Natural killer cell (primary cell): ENCODE measurements at regions not wholly inside any gene's neighbourhood (a gene's known extent, or its start where the extent isn't known, plus 50 kb on each side); places are given as distances from the start of the nearest gene placed in this dataset.

Source experiments
- ATAC-seq, 3 donors: fragments of 150-1000 bp in 2 of 3; fragments of 200-7000 bp in 1 of 3; cut with Tn5 transposase; 1 replicate in 1 of 3; 2 replicates in 2 of 3; pipeline ENCODE4 v1.10.0; 2021; ENCODE audit warnings: mild to moderate bottlenecking in 2 of 3, moderate library complexity in 2 of 3
- DNase-seq, 2 donors: peaks; one replicate each; pipeline versions ENCODE4 v3.0.0 to v3.0.0-alpha.2; 2013 to 2021; ENCODE audit warnings: mixed read lengths in 1 of 2
- H3K27ac ChIP-seq: one replicate; pipeline ENCODE4 v1.5.1; 2013; ENCODE audit warnings: mild to moderate bottlenecking, low read length
- H3K27me3 ChIP-seq: one replicate; pipeline ENCODE4 v1.6.1; 2013; ENCODE audit warnings: low read length; ENCODE audit not compliant: control insufficient read depth, insufficient read depth
- H3K36me3 ChIP-seq: one replicate; pipeline ENCODE4 v1.6.1; 2013; ENCODE audit warnings: low read length; ENCODE audit not compliant: control insufficient read depth, insufficient read depth
- H3K4me1 ChIP-seq: one replicate; pipeline ENCODE4 v1.6.1; 2013; ENCODE audit warnings: low read length; ENCODE audit not compliant: control insufficient read depth, insufficient read depth
- H3K4me3 ChIP-seq: one replicate; pipeline ENCODE4 v1.5.1; 2013; ENCODE audit warnings: low read length
- H3K9me3 ChIP-seq: one replicate; pipeline ENCODE4 v1.6.1; 2013; ENCODE audit warnings: low read length; ENCODE audit not compliant: control insufficient read depth, insufficient read depth
- H3K27ac Mint-ChIP-seq, 2 donors: one replicate each; pipeline ENCODE4 v1.8.0; 2022; ENCODE audit warnings: mild to moderate bottlenecking in 2 of 2, mixed read lengths in 2 of 2, moderate library complexity in 1 of 2
- H3K27me3 Mint-ChIP-seq, 2 donors: one replicate each; pipeline ENCODE4 v1.8.0; 2022; ENCODE audit warnings: low read depth in 2 of 2, mixed read lengths in 2 of 2
- H3K36me3 Mint-ChIP-seq: one replicate; pipeline ENCODE4 v1.8.0; 2022; ENCODE audit warnings: mixed read lengths
- H3K4me1 Mint-ChIP-seq, 2 donors: one replicate each; pipeline ENCODE4 v1.8.0; 2022; ENCODE audit warnings: mixed read lengths in 2 of 2
- H3K4me3 Mint-ChIP-seq: one replicate; pipeline ENCODE4 v1.8.0; 2022; ENCODE audit warnings: mild to moderate bottlenecking, moderate library complexity, mixed read lengths
- H3K9me3 Mint-ChIP-seq, 2 donors: one replicate each; pipeline ENCODE4 v1.8.0; 2022; ENCODE audit warnings: mixed read lengths in 2 of 2
- WGBS: methylation state at CpG from one replicate; pipeline ENCODE4 v1.1.7; 2013; ENCODE audit warnings: missing lambda C conversion rate; ENCODE audit not compliant: insufficient coverage; 5-methylcytosine and 5-hydroxymethylcytosine counted together
- intact Hi-C: fragments of 100-400 bp; cut with micrococcal nuclease; formaldehyde crosslinking; loops from one replicate; pipeline ENCODE4 v1.14.2; 2022
- TF ChIP-seq, protein P1 (sequence below): fragments of 200-600 bp; IDR thresholded peaks from one replicate; pipeline ENCODE4 v1.8.0; 2022; ENCODE audit warnings: antibody characterized with exemption

DNA sequence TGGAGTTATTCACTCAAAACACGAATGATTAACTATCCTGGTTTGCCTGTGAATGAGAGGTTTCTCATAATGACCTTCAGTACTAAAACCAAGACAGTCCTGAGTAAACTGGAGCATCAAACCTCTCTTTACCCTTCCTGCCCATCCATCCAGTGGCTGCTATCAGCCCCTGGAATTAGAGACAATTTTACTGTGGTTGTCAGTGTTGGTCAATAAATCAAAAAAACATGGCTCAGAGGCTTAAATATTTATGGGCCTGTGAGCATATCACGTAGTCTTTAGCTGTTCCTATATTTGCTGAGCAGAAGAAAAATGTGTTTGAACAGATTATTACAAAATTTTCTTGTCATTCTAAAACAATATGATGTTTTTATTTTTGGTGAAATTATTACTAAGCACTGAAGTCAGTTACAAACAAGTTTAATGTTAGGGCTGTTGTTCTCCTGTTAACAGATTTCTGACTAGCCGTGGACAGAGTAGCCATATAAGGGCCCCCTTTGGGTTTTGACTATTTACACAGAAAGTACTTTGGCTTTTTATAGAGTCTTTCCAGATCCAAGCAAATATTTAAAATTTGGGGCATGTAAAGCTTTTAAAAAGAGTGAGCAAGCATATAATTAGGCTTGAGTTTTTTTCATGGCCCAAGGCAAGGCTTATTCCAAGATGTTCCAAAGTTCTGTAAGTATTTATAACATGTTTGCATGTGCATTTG lies 580.9 kb downstream of the DIPK2A start:
- Histone ChIP-seq H3K27ac (no peak overlapping the region), H3K27me3 (no peaks in the 10 kb centered on the region), H3K36me3 (no peaks in the 10 kb centered on the region), H3K9me3 (no peaks in the 10 kb centered on the region), H3K4me3 (no peak overlapping the region), H3K4me1 (no peaks in the 10 kb centered on the region)
- Mint-ChIP-seq H3K27ac (no peak overlapping the region), H3K36me3 (no peaks in the 10 kb centered on the region), H3K4me1 (no peaks in the 10 kb centered on the region), H3K9me3 (peaks cover 5 to 6% of the 10 kb centered on the region in 2 donors), H3K4me3 (no peak overlapping the region), H3K27me3 (no peaks in the 10 kb centered on the region)
- intact Hi-C loops: no loop called here
- TF ChIP-seq, protein P1, sequence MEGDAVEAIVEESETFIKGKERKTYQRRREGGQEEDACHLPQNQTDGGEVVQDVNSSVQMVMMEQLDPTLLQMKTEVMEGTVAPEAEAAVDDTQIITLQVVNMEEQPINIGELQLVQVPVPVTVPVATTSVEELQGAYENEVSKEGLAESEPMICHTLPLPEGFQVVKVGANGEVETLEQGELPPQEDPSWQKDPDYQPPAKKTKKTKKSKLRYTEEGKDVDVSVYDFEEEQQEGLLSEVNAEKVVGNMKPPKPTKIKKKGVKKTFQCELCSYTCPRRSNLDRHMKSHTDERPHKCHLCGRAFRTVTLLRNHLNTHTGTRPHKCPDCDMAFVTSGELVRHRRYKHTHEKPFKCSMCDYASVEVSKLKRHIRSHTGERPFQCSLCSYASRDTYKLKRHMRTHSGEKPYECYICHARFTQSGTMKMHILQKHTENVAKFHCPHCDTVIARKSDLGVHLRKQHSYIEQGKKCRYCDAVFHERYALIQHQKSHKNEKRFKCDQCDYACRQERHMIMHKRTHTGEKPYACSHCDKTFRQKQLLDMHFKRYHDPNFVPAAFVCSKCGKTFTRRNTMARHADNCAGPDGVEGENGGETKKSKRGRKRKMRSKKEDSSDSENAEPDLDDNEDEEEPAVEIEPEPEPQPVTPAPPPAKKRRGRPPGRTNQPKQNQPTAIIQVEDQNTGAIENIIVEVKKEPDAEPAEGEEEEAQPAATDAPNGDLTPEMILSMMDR: no peak
- WGBS: 95% methylated on average over 2 of the region's 3 CpGs
- ATAC-seq (no peak), DNase-seq (no peak)

DNA sequence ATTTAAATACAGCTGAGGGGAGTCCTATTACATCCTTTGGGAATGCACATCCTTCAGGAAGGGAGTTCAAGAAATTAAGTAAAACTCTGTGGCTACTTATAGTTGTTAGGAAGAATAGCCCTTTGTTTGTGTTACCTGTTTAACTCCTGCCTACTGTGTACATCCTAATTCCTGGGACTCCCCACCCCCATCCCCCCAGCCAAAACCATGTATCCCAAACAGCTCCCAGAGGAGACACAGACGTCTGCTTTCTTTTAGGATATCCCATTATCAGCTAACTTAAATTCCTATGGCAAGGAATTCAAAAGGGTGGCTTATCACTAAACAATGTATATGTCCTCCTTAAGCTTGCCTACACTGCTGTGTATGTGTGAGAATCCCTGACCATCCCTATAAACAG lies 581.7 kb downstream of the DIPK2A start:
- Mint-ChIP-seq H3K4me1 (no peaks in the 10 kb centered on the region), H3K27ac (no peak overlapping the region), H3K4me3 (no peak overlapping the region), H3K36me3 (no peaks in the 10 kb centered on the region), H3K27me3 (no peaks in the 10 kb centered on the region), H3K9me3 (peaks cover 5 to 6% of the 10 kb centered on the region in 2 donors)
- DNase-seq (no peak), ATAC-seq (no peak)
- H3K27me3 ChIP-seq: no peaks in the 10 kb centered on the region
- WGBS: no CpG with 5 or more reads among the region's 1 CpG
- no peaks in the 10 kb centered on the region for H3K9me3 ChIP-seq
- no peak overlapping the region for H3K4me3 ChIP-seq
- intact Hi-C loops: no loop called here
- no peaks in the 10 kb centered on the region for H3K36me3 ChIP-seq
- H3K27ac ChIP-seq: no peak overlapping the region
- TF ChIP-seq, protein P1: no peak
- no peaks in the 10 kb centered on the region for H3K4me1 ChIP-seq

DNA sequence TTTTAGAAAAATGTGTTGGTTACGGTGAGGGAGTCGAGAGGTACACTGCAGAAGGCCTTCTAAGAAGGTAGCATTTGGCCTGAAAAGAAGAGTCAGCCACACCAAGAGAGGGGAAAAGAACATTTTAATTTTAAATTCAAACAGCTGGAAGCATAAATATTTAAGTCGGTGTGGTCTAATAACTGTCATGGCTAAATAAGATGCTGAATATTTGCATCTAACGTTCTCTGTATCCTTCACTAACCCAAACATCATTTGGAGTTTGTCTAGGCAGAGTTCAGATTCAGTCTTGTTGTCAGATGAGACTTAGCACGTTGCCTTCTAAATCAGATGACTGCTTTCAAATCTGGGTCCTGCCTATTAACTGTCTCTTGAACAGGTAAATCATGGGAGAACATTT lies 583.3 kb downstream of the DIPK2A start:
- Histone ChIP-seq H3K4me3 (no peak overlapping the region), H3K4me1 (no peaks in the 10 kb centered on the region), H3K27me3 (no peaks in the 10 kb centered on the region), H3K27ac (no peak overlapping the region), H3K9me3 (no peaks in the 10 kb centered on the region), H3K36me3 (no peaks in the 10 kb centered on the region)
- H3K27ac Mint-ChIP-seq: no peak overlapping the region
- no peaks in the 10 kb centered on the region for H3K27me3 Mint-ChIP-seq
- ATAC-seq: no peak
- DNase-seq: no peak
- WGBS: 69% methylated on average over 4 of the region's 5 CpGs
- TF ChIP-seq, protein P1: no peak
- intact Hi-C loops: no loop called here
- peaks cover 5 to 6% of the 10 kb centered on the region in 2 donors for H3K9me3 Mint-ChIP-seq
- no peaks in the 10 kb centered on the region for H3K36me3 Mint-ChIP-seq
- H3K4me3 Mint-ChIP-seq: no peak overlapping the region
- H3K4me1 Mint-ChIP-seq: no peaks in the 10 kb centered on the region

DNA sequence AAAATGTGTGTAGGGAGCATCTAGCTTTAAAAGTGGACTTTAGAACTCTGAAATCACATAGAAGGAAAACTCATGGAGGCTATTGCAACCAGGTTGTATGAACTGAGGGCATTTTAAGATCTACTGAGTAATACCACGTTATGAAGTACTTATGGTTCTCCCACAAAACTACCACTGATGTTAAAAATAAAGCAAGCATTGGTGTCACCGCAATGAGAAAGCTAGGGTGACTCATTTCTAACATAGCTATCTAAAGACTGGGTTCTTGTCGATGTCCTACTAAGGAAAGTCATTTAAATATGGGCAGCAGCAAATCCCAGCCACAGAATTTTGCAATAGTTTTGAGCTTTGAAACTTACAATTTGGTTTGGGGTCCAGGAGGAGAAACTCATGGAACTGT lies 584.8 kb downstream of the DIPK2A start:
- H3K4me3 ChIP-seq: no peak overlapping the region
- DNase-seq (no peak), ATAC-seq (no peak)
- no peaks in the 10 kb centered on the region for H3K27me3 ChIP-seq
- 83% methylated on average over 3 of the region's 3 CpGs for WGBS
- H3K9me3 ChIP-seq: no peaks in the 10 kb centered on the region
- TF ChIP-seq, protein P1: no peak
- no peaks in the 10 kb centered on the region for H3K36me3 ChIP-seq
- no peak overlapping the region for H3K27ac Mint-ChIP-seq
- intact Hi-C loops: no loop called here
- H3K27me3 Mint-ChIP-seq: no peaks in the 10 kb centered on the region
- H3K4me1 ChIP-seq: no peaks in the 10 kb centered on the region
- H3K4me3 Mint-ChIP-seq: no peak overlapping the region
- H3K4me1 Mint-ChIP-seq: no peaks in the 10 kb centered on the region
- H3K27ac ChIP-seq: no peak overlapping the region
- H3K9me3 Mint-ChIP-seq: peaks cover 6 to 8% of the 10 kb centered on the region in 2 donors
- no peaks in the 10 kb centered on the region for H3K36me3 Mint-ChIP-seq
